ENCODE measurements at regions not wholly inside any gene's neighbourhood (a gene's known extent, or its start where the extent isn't known, plus 50 kb on each side); places are given as distances from the start of the nearest gene placed in this dataset.

DNA sequence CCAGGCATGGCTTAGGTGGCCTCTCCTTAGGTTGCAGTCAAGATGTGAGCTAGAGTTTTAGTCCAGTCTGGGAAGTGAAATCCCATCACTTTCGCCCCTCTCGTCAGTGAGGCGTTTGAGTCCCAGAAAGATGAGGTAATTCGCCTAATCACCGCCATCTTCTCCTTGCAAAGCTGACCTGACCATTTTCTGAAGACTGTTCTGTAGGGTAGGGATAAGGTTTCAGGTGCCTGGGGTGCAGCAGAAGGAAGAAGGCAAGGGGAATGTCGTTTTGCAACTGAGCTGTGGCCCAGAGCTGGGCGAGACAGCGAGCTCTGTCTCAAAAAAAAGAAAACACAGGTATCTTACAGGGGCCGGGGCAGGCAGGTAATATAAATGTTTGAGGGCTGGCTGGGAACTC lies 61.7 kb upstream of the CECR2 start:
- 82 to 84% (median 82%) methylated on average over 9 of the region's 9 CpGs for WGBS, 4 donors
- DNase-seq, result no peak
- H3K27ac ChIP-seq, result no peak overlapping the region
- TF ChIP-seq POLR2A (IDR thresholded peaks at IDR 0.05), result no peak
- TF ChIP-seq, protein P1, sequence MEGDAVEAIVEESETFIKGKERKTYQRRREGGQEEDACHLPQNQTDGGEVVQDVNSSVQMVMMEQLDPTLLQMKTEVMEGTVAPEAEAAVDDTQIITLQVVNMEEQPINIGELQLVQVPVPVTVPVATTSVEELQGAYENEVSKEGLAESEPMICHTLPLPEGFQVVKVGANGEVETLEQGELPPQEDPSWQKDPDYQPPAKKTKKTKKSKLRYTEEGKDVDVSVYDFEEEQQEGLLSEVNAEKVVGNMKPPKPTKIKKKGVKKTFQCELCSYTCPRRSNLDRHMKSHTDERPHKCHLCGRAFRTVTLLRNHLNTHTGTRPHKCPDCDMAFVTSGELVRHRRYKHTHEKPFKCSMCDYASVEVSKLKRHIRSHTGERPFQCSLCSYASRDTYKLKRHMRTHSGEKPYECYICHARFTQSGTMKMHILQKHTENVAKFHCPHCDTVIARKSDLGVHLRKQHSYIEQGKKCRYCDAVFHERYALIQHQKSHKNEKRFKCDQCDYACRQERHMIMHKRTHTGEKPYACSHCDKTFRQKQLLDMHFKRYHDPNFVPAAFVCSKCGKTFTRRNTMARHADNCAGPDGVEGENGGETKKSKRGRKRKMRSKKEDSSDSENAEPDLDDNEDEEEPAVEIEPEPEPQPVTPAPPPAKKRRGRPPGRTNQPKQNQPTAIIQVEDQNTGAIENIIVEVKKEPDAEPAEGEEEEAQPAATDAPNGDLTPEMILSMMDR (IDR thresholded peaks at IDR 0.05), result no peak
- intact Hi-C loops (cut with DNase I), result no loop called here
- no peaks in the 10 kb centered on the region for H3K4me1 ChIP-seq (replicated peaks in 1 of 2)
- no peaks in the 10 kb centered on the region for H3K27me3 ChIP-seq
- H3K36me3 ChIP-seq (replicated peaks in 1 of 2), result no peaks in the 10 kb centered on the region
- no peaks in the 10 kb centered on the region for H3K9me3 ChIP-seq (replicated peaks in 1 of 3)
- no peak overlapping the region for H3K4me3 ChIP-seq

DNA sequence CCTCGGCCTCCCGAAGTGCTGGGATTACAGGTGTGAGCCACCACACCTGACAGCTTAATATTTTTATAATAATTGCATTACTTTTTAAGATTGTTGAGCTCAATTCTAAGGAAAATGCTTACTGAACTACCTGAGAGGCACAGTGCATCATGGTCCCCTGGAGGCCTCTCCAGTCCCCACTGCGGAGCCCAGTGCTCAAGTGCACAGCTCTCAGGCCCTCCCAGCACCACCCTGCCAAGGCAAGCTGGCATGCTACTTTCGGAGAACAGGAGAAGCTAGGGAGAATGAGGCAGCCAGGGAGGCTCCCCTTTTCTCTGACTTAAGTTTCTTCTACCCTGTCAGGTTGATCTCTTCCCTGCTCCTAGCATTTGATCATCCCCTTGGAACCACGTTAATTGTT lies 64.2 kb upstream of the CECR2 start:
- Histone ChIP-seq H3K36me3 (replicated peaks in 1 of 2) (no peaks in the 10 kb centered on the region), H3K4me1 (replicated peaks in 1 of 2) (no peaks in the 10 kb centered on the region), H3K27me3 (no peaks in the 10 kb centered on the region), H3K9me3 (replicated peaks in 1 of 3) (no peaks in the 10 kb centered on the region), H3K27ac (no peak overlapping the region), H3K4me3 (no peak overlapping the region)
- 83 to 91% (median 89%) methylated on average over 5 of the region's 5 CpGs for WGBS, 4 donors
- no peak for TF ChIP-seq POLR2A (IDR thresholded peaks at IDR 0.05)
- TF ChIP-seq, protein P1 (IDR thresholded peaks at IDR 0.05), result no peak
- no peak for DNase-seq
- intact Hi-C loops (cut with DNase I), result no loop called here

DNA sequence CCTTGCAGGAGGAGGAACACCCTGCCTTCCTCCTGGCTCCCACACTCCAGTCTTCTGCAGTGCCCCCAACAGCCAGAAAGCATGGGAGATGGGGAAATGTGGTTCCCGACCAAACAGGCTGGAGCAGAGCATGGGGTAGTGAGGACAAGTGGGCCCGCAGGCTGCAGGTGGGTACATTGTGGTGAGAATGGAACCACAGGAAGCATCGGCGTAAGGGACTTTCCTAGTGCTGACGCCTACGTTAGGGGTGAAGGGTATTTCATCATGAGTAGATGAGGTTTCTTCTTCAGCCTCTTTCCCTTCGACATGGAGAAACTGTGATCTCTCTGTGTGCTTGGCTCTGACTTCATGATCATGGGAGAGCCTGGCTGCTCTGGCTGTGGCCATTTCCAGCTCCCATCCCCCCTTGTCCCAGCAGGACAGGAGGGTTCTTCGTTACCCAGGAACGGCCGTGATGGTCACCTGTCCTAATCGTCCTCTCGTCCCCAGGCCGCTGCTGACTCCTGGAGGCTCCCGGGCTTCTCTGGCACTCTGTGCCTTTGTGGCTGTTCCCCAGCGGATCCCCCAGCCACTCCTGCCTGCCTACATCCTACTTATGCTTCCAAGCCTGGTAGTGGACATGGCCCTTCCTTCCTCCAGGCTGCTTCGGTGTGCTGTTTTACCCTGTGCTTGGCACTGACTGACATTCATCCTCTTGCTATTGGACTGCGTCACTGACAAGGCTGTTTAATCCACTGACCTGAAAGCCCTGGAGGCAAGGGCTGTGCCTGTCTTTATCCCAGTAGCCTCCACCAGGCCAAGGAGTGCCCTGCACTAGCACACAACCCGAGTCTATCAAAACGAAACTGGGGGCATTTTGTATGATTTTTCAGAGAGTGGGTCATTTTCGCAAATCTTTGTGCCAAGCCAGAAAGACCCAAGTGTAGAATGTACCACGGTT lies 65.2 kb upstream of the CECR2 start:
- no peak for DNase-seq
- no peaks in the 10 kb centered on the region for H3K9me3 ChIP-seq (replicated peaks in 1 of 3)
- H3K4me3 ChIP-seq, result no peak overlapping the region
- no peaks in the 10 kb centered on the region for H3K4me1 ChIP-seq (replicated peaks in 1 of 2)
- intact Hi-C loops (cut with DNase I), result no loop called here
- no peaks in the 10 kb centered on the region for H3K36me3 ChIP-seq (replicated peaks in 1 of 2)
- TF ChIP-seq POLR2A (IDR thresholded peaks at IDR 0.05), result no peak
- TF ChIP-seq, protein P1 (IDR thresholded peaks at IDR 0.05), result no peak
- WGBS, 4 donors, result 72 to 80% (median 77%) methylated on average over 21 of the region's 21 CpGs
- H3K27ac ChIP-seq, result no peak overlapping the region
- H3K27me3 ChIP-seq, result no peaks in the 10 kb centered on the region

DNA sequence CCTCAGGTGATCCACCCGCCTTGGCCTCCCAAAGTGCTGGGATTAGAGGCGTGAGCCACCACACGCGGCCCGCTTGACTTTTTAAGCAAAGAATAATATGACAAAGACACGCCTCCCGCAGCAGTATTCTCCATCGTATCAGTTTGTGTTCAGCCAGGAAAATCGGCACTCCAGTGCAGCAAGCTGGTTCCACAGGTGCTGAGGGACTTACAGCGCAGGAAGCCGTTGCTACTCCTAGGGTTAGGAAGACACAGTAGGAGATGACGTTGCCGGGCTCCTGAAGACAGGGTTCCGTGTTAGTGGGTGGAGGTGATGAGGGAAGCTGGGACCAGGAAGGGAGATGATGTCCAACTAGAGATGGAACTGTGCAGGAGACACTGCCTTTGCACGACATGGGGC lies 65.8 kb upstream of the CECR2 start:
- WGBS, 4 donors, result 91 to 94% (median 92%) methylated on average over 15 of the region's 15 CpGs
- DNase-seq, result no peak
- H3K27me3 ChIP-seq, result no peaks in the 10 kb centered on the region
- intact Hi-C loops (cut with DNase I), result no loop called here
- no peak overlapping the region for H3K4me3 ChIP-seq
- H3K36me3 ChIP-seq (replicated peaks in 1 of 2), result no peaks in the 10 kb centered on the region
- no peak overlapping the region for H3K27ac ChIP-seq
- no peak for TF ChIP-seq POLR2A (IDR thresholded peaks at IDR 0.05)
- TF ChIP-seq, protein P1 (IDR thresholded peaks at IDR 0.05), result no peak
- H3K4me1 ChIP-seq (replicated peaks in 1 of 2), result no peaks in the 10 kb centered on the region
- H3K9me3 ChIP-seq (replicated peaks in 1 of 3), result no peaks in the 10 kb centered on the region

Measured in adrenal gland (tissue), 9 donors.